ENCODE measurements at regions not wholly inside any gene's neighbourhood (a gene's known extent, or its start where the extent isn't known, plus 50 kb on each side); places are given as distances from the start of the nearest gene placed in this dataset.
"Not testable (repeated sequence)": the region's sequence is repeated elsewhere in the genome, so short reads cannot be mapped to it uniquely, and the experiment has no call there.

GRCh38 chr9:7739595-7739994 lies 60.0 kb downstream of the DMAC1 start:
- no peak for DNase-seq

DNA sequence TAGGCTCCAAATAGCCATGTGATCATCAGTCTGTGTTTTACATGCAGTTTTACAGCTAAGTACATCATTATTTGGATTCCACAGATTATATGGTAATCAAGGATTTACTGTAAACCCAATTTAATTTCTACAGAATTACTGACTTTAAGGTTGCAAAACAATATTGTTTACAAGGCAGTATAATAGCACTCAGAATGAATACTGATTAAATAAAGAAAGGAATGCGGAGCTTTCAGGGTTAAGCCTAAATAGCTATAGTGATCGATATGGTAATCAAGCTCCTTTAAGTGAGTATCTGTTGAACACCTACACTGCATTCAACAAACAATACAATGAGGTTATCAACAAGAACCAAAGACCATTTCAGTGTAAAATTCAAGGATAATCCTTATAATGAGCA lies 64.3 kb downstream of the DMAC1 start:
- no peak for DNase-seq

DNA sequence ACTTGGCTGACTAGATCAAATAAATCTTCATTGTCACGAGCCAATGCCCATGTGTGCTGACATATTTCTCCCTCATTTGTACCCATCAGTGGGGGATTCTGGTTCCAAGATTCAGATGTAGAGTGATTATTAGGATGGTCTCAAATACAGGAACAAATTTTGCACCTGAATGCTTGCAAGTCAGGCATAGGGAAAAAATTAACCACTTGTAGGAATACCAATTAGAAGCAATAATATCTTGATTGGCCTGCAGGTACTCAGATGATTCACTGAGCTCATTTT lies 69.5 kb downstream of the DMAC1 start:
- no peak for DNase-seq

GRCh38 chr9:7729371-7730163 lies 70.0 kb downstream of the DMAC1 start:
- no peak for DNase-seq

DNA sequence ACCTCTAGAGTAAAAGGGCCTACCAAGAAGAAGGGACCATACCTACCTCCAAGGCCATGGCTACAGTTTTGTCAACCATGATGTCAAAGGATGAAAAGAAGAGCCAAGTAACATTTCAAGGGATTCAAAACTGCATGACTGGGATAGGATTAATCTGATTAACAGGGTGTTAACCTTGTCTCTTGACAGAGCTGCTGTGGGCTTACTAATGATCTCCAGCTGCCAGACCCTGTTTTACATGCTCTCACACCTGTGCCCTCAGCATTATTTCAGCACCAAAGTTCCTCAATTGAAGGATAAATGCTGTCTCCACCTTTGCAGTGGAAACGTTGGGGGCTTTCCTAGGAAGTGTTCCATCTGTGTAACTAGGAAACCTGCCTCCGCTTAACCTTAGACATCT lies 78.3 kb downstream of the DMAC1 start:
- no peak for DNase-seq

DNA sequence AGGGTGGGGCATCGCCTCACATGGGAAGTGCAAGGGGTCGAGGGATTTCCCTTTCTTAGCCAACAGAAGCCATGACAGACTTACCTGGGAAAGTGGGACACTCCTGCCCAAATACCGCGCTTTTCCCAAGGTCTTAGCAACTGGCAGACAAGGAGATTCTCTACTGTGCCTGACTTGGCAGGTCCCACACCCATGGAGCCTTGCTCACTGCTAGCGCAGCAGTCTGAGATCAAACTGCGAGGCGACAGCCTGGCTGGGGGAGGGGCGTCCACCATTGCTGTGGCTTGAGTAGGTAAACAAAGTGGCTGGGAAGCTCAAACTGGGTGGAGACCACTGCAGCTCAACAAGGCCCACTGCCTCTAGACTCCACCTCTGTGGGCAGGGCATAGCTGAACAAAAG lies 86.5 kb downstream of the DMAC1 start:
- not testable (repeated sequence) for DNase-seq

DNA sequence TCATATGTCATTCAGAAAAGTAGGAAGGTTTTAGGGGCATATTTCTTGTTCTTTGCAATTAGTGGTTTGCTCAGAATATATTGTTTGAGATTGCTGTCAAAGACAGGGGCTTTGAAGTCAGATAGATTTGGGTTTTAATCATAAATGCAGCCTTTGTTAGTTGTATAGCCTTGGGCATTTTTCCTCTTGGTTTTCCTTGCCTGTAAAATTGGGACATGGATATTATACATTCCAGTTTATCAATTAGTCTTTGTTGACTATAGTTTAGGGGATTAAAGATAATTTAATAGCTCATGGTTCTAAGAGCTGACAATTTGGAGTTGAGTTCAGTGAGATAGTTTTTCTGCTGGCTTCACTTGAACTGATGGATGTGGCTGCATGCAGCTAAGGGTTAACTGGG lies 88.9 kb downstream of the DMAC1 start:
- DNase-seq, result no peak

- no peak for DNase-seq
Observed at GRCh38 chr9:7707934-7708333, 91.6 kb downstream of the DMAC1 start.

GRCh38 chr9:7704543-7704942 lies 95.0 kb downstream of the DMAC1 start:
- DNase-seq, result no peak

GRCh38 chr9:7691909-7692308 lies 107.7 kb downstream of the DMAC1 start:
- no peak for DNase-seq

- no peak for DNase-seq
Observed at GRCh38 chr9:7690014-7690413, 109.6 kb downstream of the DMAC1 start.

GRCh38 chr9:7688626-7689025 lies 111.0 kb downstream of the DMAC1 start:
- DNase-seq, result no peak

DNA sequence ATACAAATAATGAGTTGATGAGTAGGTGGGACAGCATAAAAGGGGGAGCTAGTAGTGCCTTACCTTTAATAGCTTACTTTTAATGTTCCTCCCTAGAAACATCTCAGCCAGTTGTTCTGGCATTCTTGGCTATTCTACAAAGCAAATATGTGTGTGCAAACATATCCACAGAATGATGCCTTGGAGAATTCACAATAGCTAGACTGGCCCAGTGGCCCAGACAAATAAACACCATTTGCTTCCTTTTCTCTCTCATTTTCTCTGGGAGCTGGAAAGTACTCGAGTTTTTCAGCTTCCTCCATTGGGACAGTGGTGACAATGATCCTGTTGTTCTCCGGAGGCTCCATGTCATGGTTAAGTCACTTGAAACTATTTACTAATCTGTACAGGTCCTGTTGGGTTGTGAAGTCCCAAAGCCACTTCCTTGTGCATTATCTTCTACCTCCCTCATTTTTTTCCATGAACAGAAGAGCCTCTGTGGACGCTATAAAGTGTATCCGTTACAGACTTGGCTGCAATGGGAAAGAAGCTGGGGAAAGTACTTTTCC lies 122.9 kb downstream of the DMAC1 start:
- DNase-seq, result no peak

- no peak for DNase-seq
Observed at GRCh38 chr9:7671847-7672246, 127.7 kb downstream of the DMAC1 start.

GRCh38 chr9:7668541-7668940 lies 131.0 kb downstream of the DMAC1 start:
- DNase-seq, result no peak

GRCh38 chr9:7665874-7666273 lies 133.7 kb downstream of the DMAC1 start:
- DNase-seq, result no peak

GRCh38 chr9:7659766-7660165 lies 139.8 kb downstream of the DMAC1 start:
- no peak for DNase-seq

- no peak for DNase-seq
Observed at GRCh38 chr9:7656636-7657035, 142.9 kb downstream of the DMAC1 start.

DNA sequence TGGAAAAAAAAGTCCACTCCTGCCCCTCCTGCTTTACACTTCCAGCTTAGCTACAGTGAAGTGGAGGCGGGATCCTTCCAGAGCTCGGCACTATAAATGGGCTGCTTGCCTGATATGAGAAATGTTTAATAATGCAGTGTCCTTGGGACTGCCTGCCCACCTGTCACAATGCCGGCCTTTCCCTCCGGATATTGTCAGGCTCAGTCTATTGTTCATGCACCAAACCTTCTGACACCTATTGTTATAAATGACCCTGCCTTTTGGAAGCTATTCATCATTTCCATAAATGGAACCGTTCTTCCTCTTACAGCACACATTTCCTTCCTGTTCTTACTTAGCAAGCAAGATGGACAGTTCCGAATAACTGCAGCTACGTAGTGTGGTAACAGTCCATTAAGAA lies 146.3 kb downstream of the DMAC1 start:
- no peak for DNase-seq

DNA sequence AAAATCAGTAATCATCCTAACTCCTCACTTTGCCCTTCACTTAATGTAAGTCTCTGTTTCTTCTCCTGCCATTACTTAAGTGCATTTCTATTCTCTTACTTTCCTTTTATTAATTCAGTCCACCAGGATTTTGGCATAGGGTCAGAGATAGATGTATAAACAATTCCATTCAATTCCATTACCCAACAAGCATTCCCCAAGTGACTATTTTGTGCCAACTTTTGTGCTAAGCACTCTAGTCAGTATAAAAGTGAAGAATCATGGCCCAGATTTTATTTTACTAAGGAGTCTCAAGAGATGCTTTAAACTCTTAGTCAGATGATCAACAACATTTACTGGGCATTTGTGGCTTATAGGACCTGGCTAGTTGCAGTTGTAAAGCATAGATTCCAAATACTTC lies 159.3 kb downstream of the DMAC1 start:
- DNase-seq, result no peak

- no peak for DNase-seq
Observed at GRCh38 chr9:7639471-7639870, 160.1 kb downstream of the DMAC1 start.

DNA sequence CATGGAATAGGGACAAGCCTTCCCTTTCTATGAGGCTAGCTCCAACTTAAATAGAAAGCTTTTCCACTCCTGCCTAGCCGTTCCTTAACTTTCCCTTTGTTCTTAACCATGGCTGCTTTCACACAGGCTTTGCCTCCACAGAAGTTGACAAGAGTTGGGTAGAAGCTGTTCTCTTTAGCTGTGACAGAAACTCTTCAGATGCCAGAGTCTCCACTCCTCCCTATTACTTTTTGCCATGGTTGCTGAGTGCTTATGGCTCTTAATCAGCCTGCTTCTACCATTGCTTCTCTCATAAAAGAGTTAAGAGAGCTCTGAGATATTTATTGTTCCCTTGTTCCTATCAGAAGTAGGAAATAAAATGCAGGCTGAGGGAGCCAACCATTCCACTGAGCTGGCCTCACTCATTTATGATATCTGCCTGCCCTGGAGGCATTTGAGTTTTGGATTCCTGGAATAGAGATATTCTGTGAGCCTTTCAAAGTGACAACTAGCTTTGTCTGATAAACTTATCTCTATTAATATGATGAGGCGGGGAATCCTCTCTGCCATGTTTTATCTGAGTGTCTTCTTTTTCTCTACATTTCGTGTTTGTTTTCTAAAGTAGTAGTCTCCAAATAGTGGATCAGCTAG lies 162.6 kb downstream of the DMAC1 start:
- DNase-seq, result no peak

DNA sequence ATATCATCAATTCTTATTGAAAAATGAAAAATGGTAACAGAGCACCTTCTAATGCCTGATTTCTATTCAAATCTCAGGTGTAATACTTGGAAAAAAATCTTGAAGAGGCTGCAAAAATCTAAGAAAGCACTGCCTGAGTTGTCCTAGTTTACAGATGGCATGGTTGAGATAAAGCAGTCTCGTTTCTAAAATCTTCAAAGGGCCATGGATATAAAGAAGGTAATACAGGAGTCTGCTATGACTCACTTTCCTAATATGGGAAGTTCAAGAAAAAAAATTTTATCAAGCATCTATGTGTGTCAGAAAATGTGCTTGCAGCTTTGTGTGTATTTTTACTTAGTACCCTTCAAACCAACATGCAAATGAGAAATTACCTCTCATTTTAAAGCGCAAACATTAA lies 163.3 kb downstream of the DMAC1 start:
- DNase-seq, result no peak

DNA sequence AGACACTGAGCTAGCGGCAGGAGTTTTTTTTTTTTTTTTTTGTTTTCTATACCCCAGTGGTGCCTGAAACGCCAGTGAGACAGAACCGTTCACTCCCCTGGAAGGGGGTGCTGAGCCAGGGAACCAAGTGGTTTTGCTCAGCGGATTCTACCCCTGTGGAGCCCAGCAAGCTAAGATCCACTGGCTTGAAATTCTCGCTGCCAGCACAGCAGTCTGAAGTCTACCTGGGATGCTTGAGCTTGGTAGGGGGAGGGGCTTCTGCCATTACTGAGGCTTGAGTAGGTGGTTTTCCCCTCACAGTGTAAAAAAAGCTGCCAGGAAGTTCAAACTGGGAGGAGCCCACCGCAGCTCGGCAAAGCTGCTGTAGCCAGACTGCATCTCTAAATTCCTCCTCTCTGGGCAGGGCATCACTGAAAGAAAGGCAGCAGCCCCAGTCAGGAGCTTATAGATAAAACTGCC lies 173.0 kb downstream of the DMAC1 start:
- DNase-seq, result not testable (repeated sequence)

- DNase-seq, result no peak
Observed at GRCh38 chr9:7622481-7622880, 177.1 kb downstream of the DMAC1 start.

Measured in NCI-H1694 treated with DMSO at 0.1 percent for 48 hours (cell line).